ENCODE measurements at regions not wholly inside any gene's neighbourhood (a gene's known extent, or its start where the extent isn't known, plus 50 kb on each side); places are given as distances from the start of the nearest gene placed in this dataset.

DNA sequence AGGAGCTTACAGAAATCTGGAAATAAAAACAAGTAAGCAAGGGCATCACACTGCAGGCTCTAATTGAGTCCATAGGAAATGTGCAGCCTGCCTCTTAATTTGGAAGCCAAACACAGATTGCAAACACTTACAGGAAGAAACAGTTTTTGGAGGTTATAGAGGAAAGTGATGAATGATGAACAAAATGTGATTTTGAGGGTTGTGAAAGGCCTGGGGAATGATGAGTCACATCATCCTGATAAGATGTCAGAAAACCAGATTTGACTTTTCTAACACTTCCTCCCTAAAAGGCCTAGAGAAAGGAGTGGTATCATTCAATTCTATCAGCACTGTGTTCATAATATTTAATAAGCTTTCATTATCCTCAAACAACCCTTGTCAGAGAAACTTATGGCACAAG is 96.6 kb upstream of the POU2AF2 start:
- TF ChIP-seq, protein P1, sequence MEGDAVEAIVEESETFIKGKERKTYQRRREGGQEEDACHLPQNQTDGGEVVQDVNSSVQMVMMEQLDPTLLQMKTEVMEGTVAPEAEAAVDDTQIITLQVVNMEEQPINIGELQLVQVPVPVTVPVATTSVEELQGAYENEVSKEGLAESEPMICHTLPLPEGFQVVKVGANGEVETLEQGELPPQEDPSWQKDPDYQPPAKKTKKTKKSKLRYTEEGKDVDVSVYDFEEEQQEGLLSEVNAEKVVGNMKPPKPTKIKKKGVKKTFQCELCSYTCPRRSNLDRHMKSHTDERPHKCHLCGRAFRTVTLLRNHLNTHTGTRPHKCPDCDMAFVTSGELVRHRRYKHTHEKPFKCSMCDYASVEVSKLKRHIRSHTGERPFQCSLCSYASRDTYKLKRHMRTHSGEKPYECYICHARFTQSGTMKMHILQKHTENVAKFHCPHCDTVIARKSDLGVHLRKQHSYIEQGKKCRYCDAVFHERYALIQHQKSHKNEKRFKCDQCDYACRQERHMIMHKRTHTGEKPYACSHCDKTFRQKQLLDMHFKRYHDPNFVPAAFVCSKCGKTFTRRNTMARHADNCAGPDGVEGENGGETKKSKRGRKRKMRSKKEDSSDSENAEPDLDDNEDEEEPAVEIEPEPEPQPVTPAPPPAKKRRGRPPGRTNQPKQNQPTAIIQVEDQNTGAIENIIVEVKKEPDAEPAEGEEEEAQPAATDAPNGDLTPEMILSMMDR (IDR thresholded peaks at IDR 0.05) = no peak
- no peak for TF ChIP-seq POLR2A (IDR thresholded peaks at IDR 0.05)

All from testis (tissue), 2 donors.